ENCODE measurements at regions not wholly inside any gene's neighbourhood (a gene's known extent, or its start where the extent isn't known, plus 50 kb on each side); places are given as distances from the start of the nearest gene placed in this dataset.
"Not testable (repeated sequence)": the region's sequence is repeated elsewhere in the genome, so short reads cannot be mapped to it uniquely, and the experiment has no call there.

- not testable (repeated sequence) for H3K36me3 ChIP-seq (ENCODE audit: control insufficient read depth, insufficient read depth, low read length); H3K4me3 ChIP-seq (ENCODE audit: low read length); H3K4me1 ChIP-seq (ENCODE audit: control insufficient read depth, insufficient read depth, low read length); H3K27ac ChIP-seq (ENCODE audit: low read length); H3K27me3 ChIP-seq (ENCODE audit: control insufficient read depth, insufficient read depth, low read length); DNase-seq; H3K9me3 ChIP-seq (replicated peaks; ENCODE audit: control insufficient read depth, low read depth, low read length)
- 100% methylated on average over 2 of the region's 11 CpGs for WGBS (ENCODE audit: insufficient coverage)
These were observed 389.2 kb upstream of the UBE2E3 start for GRCh38 chr2:180591093-180591781.

- Histone ChIP-seq H3K9me3 (replicated peaks; ENCODE audit: control insufficient read depth, low read depth, low read length) (no peaks in the 10 kb centered on the region), H3K4me1 (ENCODE audit: control insufficient read depth, insufficient read depth, low read length) (no peaks in the 10 kb centered on the region), H3K4me3 (ENCODE audit: low read length) (no peak overlapping the region), H3K36me3 (ENCODE audit: control insufficient read depth, insufficient read depth, low read length) (no peaks in the 10 kb centered on the region), H3K27me3 (ENCODE audit: control insufficient read depth, insufficient read depth, low read length) (no peaks in the 10 kb centered on the region), H3K27ac (ENCODE audit: low read length) (no peak overlapping the region)
- DNase-seq, result no peak
- 63% methylated on average over 1 of the region's 2 CpGs for WGBS (ENCODE audit: insufficient coverage)
These were observed 396.8 kb upstream of the UBE2E3 start for GRCh38 chr2:180583441-180584140.

- WGBS (ENCODE audit: insufficient coverage), result no CpG with 5 or more reads among the region's 2 CpGs
These were observed 401.0 kb upstream of the UBE2E3 start for GRCh38 chr2:180579388-180579787.

GRCh38 chr2:180578441-180578840 lies 402.0 kb upstream of the UBE2E3 start:
- 100% methylated on average over 1 of the region's 1 CpG for WGBS (ENCODE audit: insufficient coverage)
- no peaks in the 10 kb centered on the region for H3K36me3 ChIP-seq (ENCODE audit: control insufficient read depth, insufficient read depth, low read length)

More at GRCh38 chr2:180579388-180579787, 401.0 kb upstream of the UBE2E3 start:
- H3K9me3 ChIP-seq (replicated peaks; ENCODE audit: control insufficient read depth, low read depth, low read length), result no peaks in the 10 kb centered on the region
- H3K36me3 ChIP-seq (ENCODE audit: control insufficient read depth, insufficient read depth, low read length), result no peaks in the 10 kb centered on the region
- no peak overlapping the region for H3K27ac ChIP-seq (ENCODE audit: low read length)
- DNase-seq, result no peak
- H3K4me1 ChIP-seq (ENCODE audit: control insufficient read depth, insufficient read depth, low read length), result no peaks in the 10 kb centered on the region
- H3K4me3 ChIP-seq (ENCODE audit: low read length), result no peak overlapping the region
- no peaks in the 10 kb centered on the region for H3K27me3 ChIP-seq (ENCODE audit: control insufficient read depth, insufficient read depth, low read length)

DNA sequence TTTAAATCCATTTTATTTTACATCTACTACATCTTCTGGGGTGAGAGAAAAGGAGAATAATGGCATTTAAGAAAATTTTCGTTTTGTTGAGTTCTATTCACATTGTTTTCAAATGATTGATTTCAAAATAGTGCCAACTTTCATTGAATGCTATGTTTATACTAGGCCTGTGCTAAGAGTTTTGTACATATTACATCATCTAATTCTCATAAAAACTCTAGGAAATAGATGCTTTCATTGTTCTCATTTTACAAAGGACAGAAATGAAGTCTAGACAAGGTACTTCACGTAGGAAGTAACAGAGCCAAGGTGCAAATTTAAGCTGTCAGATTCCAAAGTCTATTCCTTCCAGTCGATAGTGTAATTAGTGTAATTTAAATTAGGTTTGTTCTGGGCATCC lies 402.8 kb upstream of the UBE2E3 start:
- Histone ChIP-seq H3K4me3 (ENCODE audit: low read length) (no peak overlapping the region), H3K27me3 (ENCODE audit: control insufficient read depth, insufficient read depth, low read length) (no peaks in the 10 kb centered on the region), H3K36me3 (ENCODE audit: control insufficient read depth, insufficient read depth, low read length) (no peaks in the 10 kb centered on the region), H3K27ac (ENCODE audit: low read length) (no peak overlapping the region), H3K9me3 (replicated peaks; ENCODE audit: control insufficient read depth, low read depth, low read length) (no peaks in the 10 kb centered on the region), H3K4me1 (ENCODE audit: control insufficient read depth, insufficient read depth, low read length) (no peaks in the 10 kb centered on the region)
- WGBS (ENCODE audit: insufficient coverage), result no CpG with 5 or more reads among the region's 3 CpGs
- no peak for DNase-seq

More at GRCh38 chr2:180578441-180578840, 402.0 kb upstream of the UBE2E3 start:
- no peak overlapping the region for H3K27ac ChIP-seq (ENCODE audit: low read length)
- H3K27me3 ChIP-seq (ENCODE audit: control insufficient read depth, insufficient read depth, low read length), result no peaks in the 10 kb centered on the region
- no peaks in the 10 kb centered on the region for H3K9me3 ChIP-seq (replicated peaks; ENCODE audit: control insufficient read depth, low read depth, low read length)
- H3K4me1 ChIP-seq (ENCODE audit: control insufficient read depth, insufficient read depth, low read length), result no peaks in the 10 kb centered on the region
- DNase-seq, result no peak
- H3K4me3 ChIP-seq (ENCODE audit: low read length), result no peak overlapping the region

DNA sequence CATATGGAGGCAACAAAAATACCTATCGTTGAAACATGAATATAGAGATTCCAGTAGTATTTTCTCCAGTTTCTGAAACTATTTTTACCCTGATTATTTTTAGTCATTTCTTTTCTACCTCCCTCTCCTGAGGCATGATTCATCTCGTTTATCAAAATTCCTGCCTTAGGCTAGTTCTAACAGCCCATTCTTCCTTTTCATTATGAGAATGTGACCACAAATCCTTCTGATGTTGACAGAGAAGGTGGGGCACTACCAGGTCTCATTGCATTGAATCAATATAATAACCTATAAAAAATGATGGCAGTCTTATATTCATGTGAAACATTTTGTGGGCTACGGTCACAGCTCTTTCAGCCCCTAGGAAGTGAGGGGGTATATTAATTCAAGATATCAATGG lies 406.5 kb upstream of the UBE2E3 start:
- Histone ChIP-seq H3K4me3 (ENCODE audit: low read length) (no peak overlapping the region), H3K9me3 (replicated peaks; ENCODE audit: control insufficient read depth, low read depth, low read length) (no peaks in the 10 kb centered on the region), H3K36me3 (ENCODE audit: control insufficient read depth, insufficient read depth, low read length) (no peaks in the 10 kb centered on the region), H3K27me3 (ENCODE audit: control insufficient read depth, insufficient read depth, low read length) (no peaks in the 10 kb centered on the region), H3K27ac (ENCODE audit: low read length) (no peak overlapping the region), H3K4me1 (ENCODE audit: control insufficient read depth, insufficient read depth, low read length) (no peaks in the 10 kb centered on the region)
- WGBS (ENCODE audit: insufficient coverage), result no CpG with 5 or more reads among the region's 3 CpGs
- DNase-seq, result no peak

DNA sequence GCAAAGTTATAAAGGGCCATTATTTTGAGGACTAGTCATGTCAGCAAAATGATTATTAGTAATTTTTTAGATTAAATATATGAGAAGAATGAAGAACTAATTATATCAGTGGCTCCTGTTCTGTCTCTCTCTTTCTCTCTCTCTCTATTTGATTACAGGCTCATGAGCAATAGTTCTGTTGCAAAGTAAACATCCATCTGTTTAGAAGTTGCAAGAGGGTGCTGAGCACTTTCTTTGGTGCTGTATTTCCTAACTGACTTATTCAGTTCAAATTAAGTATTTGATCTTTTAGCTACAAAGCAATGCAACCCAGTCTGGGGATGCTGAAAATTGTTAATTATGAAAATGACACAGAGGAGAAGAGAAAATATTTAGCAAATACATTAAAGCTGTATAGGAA lies 408.1 kb upstream of the UBE2E3 start:
- no peak for DNase-seq
- Histone ChIP-seq H3K27ac (ENCODE audit: low read length) (no peak overlapping the region), H3K27me3 (ENCODE audit: control insufficient read depth, insufficient read depth, low read length) (no peaks in the 10 kb centered on the region), H3K4me3 (ENCODE audit: low read length) (no peak overlapping the region), H3K9me3 (replicated peaks; ENCODE audit: control insufficient read depth, low read depth, low read length) (no peaks in the 10 kb centered on the region), H3K4me1 (ENCODE audit: control insufficient read depth, insufficient read depth, low read length) (no peaks in the 10 kb centered on the region), H3K36me3 (ENCODE audit: control insufficient read depth, insufficient read depth, low read length) (no peaks in the 10 kb centered on the region)

DNA sequence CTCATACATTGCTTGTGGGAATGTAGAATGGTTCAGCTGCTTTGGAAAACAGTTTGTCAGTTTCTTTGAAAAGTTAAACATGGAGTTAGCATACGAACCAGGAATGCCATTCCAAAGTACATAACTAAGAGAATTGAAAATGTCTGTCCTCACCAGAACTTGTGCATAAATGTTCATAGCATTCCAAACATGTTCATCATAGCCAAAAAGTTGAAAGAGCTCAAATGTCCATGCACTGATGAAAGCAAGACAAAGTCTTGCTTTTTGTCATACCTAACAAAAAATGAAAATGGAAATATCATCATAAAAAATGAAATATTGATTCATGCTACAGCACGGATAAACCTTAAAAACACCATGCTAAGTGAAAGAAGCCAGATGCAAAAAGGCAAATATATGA lies 408.8 kb upstream of the UBE2E3 start:
- Histone ChIP-seq H3K4me3 (ENCODE audit: low read length) (no peak overlapping the region), H3K27ac (ENCODE audit: low read length) (no peak overlapping the region), H3K27me3 (ENCODE audit: control insufficient read depth, insufficient read depth, low read length) (no peaks in the 10 kb centered on the region), H3K36me3 (ENCODE audit: control insufficient read depth, insufficient read depth, low read length) (no peaks in the 10 kb centered on the region), H3K4me1 (ENCODE audit: control insufficient read depth, insufficient read depth, low read length) (no peaks in the 10 kb centered on the region), H3K9me3 (replicated peaks; ENCODE audit: control insufficient read depth, low read depth, low read length) (no peaks in the 10 kb centered on the region)
- DNase-seq, result no peak
- WGBS (ENCODE audit: insufficient coverage), result no CpG with 5 or more reads among the region's 2 CpGs

DNA sequence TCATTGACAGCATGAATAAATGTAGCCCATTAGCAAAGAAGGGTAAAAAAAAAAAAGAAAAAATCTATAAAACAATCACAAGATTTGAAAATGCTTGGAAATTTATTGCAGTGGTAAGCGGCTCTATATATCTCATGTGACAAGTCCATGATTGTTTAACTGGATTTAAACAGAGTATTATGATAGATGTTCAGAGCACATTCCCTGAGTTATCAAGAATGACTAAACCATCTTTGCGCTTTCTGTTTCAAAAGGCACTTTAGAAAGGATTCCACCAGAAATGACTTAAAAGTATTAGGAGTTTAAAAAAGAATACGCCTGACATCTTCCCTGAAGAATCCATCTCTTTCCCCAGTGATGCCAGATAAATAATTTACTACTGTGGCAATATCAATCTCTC lies 409.5 kb upstream of the UBE2E3 start:
- H3K9me3 ChIP-seq (replicated peaks; ENCODE audit: control insufficient read depth, low read depth, low read length), result no peaks in the 10 kb centered on the region
- no peak overlapping the region for H3K4me3 ChIP-seq (ENCODE audit: low read length)
- WGBS (ENCODE audit: insufficient coverage), result no CpG with 5 or more reads among the region's 3 CpGs
- H3K4me1 ChIP-seq (ENCODE audit: control insufficient read depth, insufficient read depth, low read length), result no peaks in the 10 kb centered on the region
- DNase-seq, result no peak
- H3K27me3 ChIP-seq (ENCODE audit: control insufficient read depth, insufficient read depth, low read length), result no peaks in the 10 kb centered on the region
- no peak overlapping the region for H3K27ac ChIP-seq (ENCODE audit: low read length)
- no peaks in the 10 kb centered on the region for H3K36me3 ChIP-seq (ENCODE audit: control insufficient read depth, insufficient read depth, low read length)

DNA sequence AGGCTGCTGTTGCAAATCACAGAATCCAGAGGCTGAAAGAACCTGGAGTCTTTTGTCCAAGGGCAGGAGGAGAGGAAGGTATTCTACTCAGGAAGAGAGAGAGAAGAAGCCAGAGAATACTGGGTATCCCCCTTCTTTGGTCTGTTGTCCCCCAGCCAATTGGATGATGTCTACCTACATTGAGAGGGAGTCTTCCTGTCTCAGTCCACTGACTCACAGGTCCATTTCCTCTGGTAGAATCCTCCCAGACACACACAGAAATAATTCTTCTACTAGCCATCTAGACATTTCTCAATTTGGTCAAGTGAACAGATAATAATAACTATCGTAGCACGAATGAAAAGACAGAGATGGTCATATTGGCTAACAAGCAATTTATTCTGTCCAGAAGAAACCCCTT lies 416.4 kb upstream of the UBE2E3 start:
- H3K4me1 ChIP-seq (ENCODE audit: control insufficient read depth, insufficient read depth, low read length), result no peaks in the 10 kb centered on the region
- WGBS (ENCODE audit: insufficient coverage), result no CpG with 5 or more reads among the region's 2 CpGs
- no peak overlapping the region for H3K4me3 ChIP-seq (ENCODE audit: low read length)
- no peaks in the 10 kb centered on the region for H3K36me3 ChIP-seq (ENCODE audit: control insufficient read depth, insufficient read depth, low read length)
- DNase-seq, result no peak
- no peaks in the 10 kb centered on the region for H3K27me3 ChIP-seq (ENCODE audit: control insufficient read depth, insufficient read depth, low read length)
- H3K27ac ChIP-seq (ENCODE audit: low read length), result no peak overlapping the region
- H3K9me3 ChIP-seq (replicated peaks; ENCODE audit: control insufficient read depth, low read depth, low read length), result no peaks in the 10 kb centered on the region
